ENCODE measurements at regions not wholly inside any gene's neighbourhood (a gene's known extent, or its start where the extent isn't known, plus 50 kb on each side); places are given as distances from the start of the nearest gene placed in this dataset.
"Not testable (repeated sequence)": the region's sequence is repeated elsewhere in the genome, so short reads cannot be mapped to it uniquely, and the experiment has no call there.

DNA sequence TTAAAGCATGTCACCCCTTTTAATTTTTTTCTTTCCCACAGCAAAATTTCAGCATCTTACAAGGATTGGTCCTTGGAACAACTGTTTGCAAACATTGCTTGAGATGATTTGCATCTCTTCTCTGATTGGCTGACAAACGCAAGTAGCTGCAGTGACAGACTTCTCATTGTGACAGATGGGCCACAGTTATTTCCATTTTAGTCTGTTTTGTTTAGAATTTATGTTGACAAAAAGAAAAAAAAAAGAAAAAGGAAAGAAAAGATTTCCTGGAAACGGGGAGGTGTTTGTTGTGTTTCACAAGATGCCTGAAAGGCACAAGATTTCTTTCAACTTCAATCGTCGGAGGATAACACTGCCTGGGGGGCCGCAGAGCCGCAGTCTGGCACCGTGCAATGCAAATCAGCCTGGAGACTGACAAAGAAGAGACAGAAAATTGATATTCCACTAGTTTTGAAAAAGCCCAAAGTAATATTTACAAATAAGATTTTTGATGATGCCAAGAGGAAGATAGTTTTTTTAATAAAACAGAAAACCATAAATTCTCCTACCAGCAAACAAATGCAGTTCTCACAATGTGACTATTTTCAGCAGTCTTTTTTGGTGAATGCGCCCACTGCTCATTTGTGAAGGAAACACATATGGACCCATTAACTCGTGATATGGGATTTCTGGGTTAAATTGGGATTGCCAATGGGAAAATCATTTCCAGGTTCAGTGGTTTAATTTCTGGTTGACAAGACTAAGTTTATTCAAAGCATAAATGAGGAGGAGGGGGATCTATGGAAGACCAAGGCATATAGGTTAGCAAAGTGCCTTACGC, 296.2 kb upstream of the SMIM21 start:
- no peak for DNase-seq

DNA sequence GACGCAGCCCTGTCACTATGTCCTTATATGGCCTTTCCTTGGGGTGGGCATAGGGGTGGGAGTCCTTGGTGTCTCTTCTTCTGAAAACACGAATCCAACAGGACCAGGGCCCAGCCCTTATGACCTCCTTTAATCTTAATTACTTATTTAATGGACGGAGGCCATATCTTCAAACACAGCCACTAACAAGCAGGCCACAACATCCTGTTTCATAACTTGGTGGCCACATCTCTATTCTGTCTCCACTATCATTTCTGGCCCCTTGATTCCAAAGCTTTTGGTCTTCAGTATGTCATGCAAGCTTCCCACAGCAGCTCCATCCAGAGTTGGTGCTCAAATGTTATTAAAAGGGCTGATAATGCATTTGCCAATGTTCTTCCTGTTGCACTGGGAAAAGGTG, 287.3 kb upstream of the SMIM21 start:
- DNase-seq, result no peak

DNA sequence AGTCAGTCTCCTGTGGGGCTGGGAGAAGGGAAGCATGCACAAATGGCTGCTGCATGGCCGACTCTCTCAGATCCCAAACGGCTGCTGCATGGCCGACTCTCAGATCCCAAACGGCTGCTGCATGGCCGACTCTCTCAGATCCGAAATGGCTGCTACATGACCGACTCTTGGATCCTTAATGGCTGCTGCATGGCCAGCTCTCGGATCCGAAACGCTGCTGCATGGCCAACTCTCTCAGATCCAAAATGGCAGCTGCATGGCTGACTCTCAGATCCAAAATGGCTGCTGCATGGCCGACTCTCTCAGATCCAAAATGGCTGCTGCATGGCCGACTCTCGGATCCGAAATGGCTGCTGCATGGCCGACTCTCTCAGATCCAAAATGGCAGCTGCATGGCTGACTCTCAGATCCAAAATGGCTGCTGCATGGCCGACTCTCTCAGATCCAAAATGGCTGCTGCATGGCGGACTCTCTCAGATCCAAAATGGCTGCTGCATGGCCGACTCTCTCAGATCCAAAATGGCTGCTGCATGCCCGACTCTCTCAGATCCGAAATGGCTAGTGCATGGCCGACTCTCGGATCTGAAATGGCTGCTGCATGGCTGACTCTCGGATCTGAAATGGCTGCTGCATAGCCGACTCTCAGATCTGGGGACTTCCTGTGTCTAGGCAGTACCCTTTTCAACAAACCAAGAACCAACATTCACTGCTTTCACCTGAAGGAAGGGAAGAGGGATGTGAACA, 284.8 kb upstream of the SMIM21 start:
- DNase-seq, result not testable (repeated sequence)

DNA sequence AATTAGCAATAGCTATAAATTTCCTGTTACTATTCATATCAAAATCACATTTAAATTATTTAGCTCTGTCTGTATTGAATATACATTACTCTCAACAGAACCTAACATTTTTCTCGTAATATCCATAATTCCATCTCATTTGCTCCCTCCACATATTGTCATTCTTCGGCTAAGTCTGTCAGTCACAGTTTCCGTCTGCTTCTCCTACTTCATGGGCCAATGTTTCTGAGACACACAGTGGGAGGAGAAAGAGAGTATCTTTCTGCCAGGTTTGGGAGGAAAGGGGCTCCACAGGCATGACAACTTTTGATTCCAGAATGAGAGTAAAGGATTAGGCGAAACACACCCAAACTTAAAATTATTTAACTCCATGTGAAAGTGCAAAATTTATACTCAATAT, 273.1 kb upstream of the SMIM21 start:
- DNase-seq, result no peak

DNA sequence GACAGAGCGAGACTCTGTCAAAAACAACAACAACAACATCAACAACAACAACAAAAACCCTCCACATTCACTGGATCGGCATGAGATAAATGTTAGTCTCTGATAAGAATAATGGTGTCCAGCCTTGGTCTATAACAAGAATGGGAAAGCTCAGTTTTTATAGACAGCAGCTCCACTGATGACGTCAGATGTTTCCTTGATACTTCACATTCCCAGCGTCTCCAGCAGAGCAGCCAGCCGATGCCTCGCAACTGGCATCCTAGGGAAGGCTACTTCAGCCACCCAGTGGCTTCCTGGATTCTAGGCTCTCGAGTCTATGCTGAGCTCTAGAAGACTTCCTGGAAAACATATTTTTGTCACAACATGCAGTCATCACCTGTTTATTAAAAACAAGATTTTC, 271.4 kb upstream of the SMIM21 start:
- DNase-seq, result no peak

DNA sequence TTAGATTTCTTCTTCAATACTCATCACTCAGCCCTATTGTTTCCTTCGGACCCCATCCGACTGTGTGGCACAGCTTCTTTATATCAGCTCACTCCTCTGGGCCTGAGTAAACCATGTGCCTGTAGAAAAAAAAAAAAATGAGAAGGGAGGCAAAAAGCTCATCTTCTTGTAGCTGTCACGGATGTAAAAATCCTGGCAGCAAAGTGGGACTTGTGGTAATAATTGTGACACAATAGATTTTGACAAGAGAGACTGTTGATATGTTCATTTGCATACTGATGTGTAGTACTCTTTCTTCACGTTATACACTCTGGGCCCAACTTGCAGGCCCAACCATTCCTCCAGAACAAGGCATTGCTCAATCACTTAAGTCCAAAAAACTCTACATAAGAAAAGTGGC, 270.0 kb upstream of the SMIM21 start:
- DNase-seq, result no peak

DNA sequence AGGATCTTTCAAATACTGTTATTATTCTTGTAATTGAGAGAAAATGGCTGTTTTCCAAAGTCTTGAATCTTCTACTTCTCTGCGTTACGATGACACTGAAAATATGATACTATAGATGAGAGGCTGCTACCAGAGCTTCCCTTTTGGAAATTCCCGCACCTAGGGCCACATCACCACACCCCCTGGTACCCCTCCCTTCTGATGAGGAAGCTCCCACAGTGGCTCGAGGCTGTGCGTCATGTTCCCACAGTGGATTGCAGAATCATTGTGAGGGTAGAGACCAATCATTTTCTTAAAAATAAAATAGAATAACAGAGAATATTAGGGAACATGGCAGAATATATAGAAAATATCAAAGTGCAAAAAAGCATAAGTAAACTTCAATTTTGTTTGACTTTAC, 268.9 kb upstream of the SMIM21 start:
- DNase-seq, result no peak

DNA sequence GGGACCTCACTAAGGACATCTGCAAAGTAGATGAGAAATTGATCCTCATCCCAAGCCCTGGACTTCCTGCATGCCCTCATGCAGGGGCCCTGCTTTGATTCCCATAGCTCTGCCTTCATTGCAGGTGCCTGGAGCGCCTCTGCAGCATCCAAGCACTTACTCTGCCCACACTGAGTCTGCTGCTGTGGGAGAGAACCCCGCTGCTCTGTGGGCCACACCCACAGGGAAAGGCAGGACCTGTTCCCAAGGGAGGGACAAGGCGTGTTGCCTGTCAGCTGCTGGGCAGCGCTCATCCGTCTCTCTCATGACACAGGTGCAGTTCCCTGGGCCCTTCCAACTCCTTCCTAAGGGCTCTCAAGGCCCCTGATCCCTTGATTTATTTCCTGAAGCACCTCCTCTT, 266.8 kb upstream of the SMIM21 start:
- DNase-seq, result no peak

DNA sequence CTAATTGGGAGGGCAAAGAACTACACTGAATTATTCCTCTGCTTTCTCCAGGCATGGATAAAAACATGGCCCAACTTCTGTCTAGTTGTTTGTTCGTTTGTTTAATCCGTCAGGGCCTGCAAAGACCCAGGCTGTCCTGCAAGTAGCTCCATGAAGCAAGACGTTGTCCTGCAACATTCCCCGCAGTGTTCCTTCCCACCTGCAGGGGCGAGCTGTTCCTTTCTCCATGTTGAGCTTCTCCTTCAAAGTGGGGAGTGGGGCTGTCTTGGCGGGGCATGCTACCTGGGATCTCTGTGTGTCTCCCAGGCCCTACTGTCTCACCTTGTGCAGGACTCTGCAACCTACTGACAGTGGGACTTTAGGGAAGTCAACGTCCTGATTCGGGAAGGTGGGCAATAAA, 264.0 kb upstream of the SMIM21 start:
- no peak for DNase-seq

DNA sequence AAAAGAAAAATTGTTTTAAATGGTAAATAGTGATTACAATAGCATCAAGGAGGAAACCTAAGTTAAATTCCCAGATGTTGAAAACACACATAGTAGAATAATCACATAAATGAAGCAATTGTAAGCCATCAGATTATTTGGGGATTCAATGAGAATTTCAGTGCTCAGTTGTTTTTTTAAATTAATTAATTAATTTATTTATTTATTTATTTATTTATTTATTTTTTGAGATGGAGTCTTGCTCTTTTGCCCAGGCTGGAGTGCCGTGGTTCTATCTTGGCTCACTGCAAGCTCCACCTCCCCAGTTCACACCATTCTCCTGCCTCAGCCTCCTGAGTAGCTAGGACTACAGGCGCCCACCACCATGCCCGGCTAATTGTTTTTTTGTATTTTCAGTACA, 262.8 kb upstream of the SMIM21 start:
- not testable (repeated sequence) for DNase-seq

DNA sequence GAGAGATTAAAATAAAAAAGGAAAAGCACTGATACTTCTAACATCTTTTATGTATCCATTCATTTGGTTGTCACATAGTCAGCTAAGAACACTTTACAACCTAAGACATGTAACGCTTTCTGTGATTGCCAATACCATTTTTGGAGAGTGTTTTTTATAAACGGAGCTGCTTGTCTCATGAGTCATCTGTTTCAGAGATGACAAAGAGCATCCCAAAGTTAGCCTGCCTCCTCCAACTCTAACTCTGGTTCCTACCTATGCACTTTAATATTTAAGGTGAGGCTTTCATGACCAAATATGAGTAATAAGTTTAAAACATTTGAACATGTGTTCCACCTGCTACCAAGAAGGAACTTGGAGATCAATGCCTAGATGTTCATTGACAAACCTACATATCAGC, 260.1 kb upstream of the SMIM21 start:
- no peak for DNase-seq

DNA sequence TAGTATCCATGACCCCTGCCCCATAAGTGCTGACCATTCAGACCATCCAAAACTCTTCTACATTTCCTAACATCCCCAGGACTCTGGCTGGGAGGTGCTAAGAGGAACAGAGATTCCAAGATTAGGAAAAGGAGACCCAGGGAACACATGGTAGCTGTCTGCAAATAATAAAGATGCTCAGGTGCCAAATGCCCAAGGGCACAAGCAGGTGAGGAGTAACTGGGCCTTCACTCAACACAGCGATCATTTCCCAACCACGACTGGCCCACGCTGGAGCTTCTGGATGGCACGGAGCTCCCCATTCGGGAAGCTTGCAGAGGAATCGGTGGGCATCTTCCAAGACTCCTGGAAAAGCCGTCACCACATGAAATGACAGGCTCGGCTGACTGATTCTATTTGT, 255.9 kb upstream of the SMIM21 start:
- no peak for DNase-seq

DNA sequence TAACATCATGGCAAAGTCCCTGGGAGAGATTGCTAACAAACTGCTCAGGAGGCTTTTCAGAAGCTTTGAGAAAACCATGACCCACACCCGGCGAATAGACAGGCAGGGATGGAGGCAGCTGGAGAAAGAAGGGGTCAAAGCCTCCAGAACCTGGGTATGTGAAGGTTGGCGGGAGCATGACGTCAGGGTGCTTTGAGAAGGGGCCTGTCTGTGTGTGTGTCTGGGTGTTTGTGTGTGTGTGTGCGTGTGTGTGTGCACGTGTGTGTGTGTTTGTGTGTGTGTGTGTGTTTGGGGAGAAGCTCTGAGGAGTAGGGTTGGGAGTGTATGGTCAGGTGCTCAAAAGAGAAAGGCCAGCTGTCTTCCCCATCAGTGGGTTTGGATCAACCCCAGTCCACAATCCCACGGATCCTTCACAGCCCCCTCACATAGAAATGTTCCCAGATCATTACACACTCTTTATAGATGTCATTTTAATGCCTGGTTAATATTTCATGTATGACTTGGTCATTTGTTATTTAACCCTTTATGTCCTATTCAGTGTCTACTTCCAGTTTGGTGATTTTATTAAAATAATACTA, 254.1 kb upstream of the SMIM21 start:
- no peak for DNase-seq

DNA sequence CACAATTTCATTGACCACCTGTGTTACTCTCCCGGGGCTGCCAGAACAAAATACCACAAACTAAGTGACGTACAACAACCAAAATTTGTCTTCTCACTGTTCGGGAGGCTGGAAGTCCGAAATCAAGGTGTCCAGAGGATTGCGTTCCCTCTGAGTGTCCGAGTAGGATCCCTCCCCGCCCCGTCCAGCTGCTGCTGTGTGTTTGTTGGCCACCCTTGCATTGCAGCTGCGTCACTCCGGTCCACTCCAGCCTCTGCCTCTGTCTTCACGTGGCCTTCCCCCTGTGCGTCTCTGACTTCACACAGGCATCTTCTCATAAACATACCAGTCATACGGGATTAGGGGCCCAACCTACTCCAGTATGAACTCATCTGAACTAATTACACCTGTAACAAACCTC, 251.8 kb upstream of the SMIM21 start:
- DNase-seq, result no peak

DNA sequence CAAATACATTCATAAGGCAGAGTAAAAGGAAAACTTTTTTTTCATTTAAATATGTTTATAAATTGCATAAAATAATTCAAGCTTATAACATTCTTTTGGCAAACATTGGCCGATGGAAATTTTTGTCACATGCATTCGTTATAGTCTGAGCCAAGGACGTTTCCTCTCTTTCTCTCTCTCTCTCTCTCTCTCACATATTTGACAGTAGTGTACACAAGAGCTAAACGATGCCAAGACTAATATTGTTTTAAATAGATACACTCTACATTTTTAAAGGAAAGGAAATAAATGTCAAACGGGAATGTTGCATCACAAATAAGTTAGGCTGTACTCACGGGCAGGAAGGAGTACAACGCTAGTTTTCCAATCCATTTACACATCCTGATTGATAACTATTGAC, 251.1 kb upstream of the SMIM21 start:
- no peak for DNase-seq

DNA sequence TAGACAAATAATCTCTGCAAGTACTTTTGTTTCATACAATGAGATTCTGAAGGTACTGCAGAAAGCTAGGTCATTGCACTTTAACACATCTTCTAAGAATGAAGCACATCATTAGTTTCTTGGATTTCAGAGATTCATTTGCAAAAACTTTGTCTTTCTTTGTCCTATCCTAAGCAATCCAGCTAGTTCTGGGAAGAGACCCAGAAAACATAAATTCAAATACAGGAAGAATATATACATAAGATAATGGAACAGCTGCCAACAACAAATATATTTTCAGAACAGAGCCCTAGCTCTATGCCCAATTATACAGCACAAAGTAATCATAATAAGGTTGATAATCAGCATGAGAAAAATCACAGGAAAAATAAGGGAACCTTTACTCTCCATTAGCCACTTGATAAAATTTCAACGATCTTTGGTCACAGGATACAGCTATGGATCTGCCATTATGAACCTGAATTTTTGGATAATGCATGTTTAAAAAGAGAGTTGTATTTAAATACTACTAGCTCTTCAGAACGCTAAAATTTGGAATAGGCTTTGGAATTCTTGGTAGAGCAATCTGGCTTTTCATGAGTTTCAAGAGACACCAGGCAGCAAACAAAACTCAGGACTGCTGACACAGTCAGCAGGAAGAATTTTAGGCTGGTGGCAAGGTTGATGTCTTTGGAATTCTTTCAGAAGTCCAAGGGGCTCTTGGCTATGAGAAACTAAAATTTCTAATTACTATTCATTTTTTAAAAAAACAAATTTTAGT, 250.4 kb upstream of the SMIM21 start:
- DNase-seq, result no peak

DNA sequence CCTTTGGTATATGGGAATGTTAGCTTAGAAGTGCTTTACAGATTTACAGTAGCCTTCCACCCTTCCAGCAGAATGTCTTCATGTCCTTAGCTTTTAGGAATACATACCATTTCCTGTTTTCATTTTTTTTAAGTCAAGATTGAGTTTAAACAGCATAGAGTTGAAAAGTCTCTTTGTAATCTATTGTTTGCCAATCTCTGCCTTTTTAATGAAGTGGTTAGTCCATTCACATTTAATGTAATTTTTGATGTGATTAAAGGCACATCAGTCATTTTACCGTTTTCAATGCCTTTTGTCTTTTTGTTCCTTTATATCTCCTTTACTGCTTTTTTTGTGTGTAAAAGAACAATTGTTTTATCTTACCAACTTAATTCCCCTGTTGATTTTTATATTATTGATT, 233.4 kb upstream of the SMIM21 start:
- DNase-seq, result no peak

DNA sequence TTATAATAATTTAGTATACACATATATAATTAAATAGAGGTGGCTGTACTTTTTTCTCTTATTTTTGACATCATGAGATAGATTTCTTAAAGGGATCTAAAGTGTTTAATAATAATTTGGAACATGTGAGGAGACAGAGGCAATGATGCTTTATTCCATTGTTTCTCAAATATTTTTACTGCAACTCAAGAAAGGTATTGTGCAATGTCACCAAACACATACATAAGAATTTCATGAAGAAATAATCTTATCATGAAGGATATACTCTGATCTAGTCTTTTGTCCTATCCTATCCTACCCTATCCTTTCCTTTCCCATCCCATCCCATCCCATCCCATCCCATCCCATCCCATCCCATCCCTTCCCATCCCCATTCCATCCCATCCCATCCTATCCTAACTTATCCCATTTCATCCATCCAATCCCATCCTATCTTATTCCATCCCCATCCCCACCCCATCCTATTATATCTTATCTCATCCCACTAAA, 232.1 kb upstream of the SMIM21 start:
- DNase-seq, result no peak

DNA sequence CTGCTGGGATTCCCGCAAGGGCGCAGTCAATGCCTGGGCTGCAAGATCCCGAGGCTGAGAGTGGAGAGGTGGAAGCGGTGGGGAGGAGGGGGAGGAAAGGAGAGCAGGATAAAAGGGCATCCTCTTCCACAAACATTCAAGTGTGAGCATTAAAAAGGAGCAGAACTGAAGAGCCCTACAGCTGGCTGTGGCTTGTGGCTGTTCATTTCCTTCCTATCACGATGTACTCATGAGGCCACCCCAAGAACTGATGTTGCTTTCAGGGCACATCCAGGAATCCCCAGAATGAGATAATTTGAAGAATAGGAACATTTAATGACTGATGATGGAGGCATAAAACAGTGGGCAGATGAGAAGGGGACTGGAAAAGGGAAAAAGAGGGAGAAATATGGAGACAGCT, 230.8 kb upstream of the SMIM21 start:
- DNase-seq, result no peak

DNA sequence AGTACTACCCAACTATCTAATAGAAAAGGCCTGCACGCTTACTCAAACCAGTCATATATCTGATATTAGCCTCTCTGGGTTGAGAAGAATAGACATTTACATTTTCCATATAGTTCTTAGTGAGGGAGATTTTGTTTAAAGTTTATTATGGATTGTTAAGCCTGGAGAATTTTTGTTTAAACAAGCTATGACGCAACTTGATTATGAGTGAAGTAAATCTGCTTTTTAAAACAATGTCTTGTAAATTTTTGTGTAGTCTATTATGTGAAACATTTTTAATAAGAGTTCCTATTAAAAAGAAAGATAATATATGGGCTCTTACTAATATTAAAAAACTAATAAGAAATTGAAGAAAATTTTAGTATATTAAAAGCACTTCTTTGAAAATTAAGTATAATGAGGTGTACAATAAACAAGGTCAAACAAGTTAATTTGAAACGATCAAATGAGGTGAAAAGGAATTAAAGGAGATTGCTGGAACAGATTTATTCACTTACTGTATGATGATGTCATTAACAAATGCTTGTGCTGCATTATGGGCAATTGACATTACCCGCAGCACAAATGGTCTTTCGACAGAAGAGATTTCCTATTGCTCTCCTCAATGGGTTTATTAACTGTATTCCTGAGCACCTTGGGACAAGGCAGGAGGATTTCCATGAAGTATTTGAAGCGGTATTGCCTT, 229.2 kb upstream of the SMIM21 start:
- no peak for DNase-seq

DNA sequence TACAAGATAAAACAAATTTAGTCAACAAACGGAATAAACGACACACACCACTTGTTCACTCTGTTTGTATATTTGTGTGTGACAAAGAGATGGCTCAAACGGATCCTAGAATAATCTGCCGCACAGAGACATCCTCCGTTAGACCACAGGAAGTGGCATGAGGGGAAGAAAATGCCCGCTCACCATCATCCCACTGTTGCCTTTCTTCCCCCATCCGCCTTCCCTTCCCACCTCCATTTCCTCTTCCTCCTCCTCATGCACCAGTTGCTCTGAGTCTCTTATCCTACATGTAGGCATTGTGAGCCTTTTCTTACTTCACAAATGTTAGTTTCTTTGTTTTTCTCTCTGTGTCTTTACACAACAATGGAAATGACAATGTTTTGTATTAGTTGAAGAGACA, 228.5 kb upstream of the SMIM21 start:
- DNase-seq, result no peak

DNA sequence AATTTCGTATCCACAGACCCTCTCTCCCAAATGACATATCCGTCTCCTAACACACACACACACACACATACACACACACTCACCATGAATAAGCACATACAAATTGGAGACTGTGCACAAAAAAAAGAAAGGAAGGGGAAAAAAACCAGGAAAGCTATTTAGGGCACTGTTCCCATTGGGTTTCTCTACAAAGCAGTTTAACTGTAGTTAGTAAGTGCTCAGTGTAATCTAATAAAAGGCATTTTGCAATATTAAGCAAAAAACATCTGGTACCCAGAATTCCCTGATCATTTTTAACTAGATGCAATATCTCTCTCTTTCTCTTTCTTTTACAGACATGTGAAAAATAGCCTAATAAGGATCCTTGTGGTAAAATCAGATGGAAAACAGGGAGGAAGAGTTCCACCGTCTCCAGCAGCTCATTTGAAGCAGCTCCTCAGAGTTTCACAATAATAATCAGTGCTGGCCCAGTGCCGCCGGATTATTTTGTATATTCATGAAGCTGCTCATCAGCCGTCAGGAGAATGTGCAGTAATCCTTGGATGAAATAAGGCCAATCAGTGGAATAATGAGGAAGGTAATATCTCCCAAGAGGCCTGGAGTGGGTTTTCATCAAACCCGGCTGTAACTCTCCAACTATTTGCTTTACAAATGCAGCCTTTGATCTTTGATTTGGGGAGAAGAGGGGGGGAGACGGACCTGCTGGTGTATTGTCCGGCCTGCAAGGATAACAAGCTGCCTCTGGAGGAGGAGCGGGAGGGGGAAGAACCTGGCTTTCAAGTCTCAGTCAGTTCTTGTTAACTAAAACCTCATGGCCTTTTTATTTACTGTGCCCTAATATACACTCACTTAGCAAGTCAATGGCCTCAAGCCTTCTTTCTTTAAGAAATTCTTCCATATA, 227.6 kb upstream of the SMIM21 start:
- no peak for DNase-seq
